ENCODE measurements at regions not wholly inside any gene's neighbourhood (a gene's known extent, or its start where the extent isn't known, plus 50 kb on each side); places are given as distances from the start of the nearest gene placed in this dataset.

DNA sequence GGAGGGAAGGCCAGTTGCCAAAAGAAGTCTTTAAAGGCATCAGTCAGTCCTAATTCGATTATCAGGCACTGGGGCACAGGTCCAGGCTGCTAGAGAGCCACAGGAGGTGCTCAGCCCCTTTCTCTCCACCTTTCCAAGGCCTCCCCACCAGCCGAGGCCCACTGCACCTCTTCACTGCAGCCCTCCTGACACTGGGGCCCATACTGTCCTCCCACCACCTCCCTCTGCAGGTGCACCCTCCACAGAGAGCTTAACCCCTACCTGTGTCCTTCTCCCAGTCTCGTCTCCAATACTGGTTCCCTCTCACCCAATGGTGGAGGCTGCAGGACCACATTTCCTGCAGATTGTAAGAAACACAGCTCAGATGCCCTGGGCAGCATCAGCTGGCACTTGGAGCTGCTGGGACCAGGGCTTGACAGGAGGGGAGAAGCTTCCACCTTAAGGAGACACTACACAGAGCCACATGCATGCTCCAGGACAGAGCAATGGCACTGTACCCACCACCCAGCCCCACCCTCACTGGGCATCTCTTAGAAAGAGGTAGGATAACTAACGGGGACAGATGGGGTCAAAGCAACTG lies 81.6 kb upstream of the PRR20G start:
- DNase-seq, result no peak

DNA sequence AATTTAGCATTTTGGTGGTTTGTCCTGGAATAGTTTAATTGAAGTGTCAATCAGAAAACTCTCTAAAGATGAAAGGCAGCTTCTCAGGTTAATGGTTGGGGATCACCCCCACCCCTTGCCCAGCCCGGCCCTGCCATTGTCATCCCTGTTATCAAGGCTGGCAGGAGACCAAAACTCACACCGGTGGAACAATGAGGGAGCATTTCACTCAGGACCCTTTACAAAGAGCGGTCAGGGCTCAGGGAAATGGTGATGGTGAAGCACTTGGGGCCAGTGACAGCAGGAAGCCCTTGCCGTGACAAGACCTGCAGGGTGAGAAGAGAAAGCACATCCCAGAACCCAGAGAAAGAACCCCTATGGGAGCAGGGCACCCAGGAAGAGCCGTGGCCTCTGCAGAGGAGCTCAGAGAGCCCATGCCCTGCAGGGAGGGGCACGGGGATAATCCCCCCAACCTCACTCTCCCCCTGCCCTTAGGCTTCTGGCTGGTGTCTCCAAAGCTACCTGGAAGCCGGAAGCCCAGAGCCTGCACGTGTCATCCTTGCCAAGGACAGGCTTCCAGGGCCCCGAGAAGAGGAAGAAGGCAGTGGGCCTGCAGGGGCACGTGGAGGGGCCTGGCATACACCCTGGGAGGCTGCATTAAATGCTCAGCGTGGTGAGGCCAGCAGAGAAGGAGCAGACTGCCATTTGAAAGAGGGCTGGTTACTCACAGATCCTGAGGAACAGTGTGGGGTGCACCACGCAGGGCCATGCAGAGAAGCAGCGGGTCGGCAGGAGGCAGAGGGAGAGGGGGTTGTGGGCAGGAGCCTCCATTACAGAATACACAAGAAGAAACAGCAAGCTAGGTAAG lies 80.6 kb upstream of the PRR20G start:
- DNase-seq, result no peak

DNA sequence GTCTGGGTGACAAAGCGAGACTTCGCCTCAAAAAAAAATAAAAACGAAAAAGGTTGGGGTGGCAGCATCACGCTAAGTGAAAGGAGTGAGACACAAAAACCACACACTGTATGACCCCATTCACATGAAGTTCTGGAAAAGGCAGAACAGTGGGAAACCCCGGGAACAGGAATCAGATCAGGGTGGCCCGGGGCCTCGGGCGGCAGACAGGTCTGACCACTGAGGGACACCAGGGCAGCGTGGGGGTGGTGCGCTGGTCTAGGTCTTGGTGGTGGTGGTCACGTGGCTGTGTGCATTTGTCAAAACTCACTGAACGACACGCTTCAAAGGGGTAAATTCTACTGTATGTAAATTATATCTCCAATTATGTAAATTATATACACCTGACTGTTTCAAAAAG lies 79.7 kb upstream of the PRR20G start:
- DNase-seq, result no peak

DNA sequence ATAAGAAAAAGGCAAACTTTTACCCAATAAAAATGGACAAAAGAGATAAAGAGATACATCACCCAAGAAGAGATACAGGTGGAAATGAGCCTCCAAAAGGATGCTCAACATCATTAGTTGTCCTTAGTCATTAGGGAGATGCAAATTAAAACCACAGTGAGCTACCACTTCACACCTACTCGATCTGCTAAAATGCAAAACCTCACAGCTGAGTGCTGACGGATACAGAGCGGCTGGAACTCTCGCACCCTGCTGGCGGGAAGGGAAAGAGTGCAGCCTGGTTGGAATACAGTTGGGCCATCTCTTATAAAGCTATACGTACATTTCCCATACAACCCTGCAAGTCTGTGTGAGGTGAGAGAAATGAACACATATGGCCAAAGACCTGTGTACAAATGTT lies 78.5 kb upstream of the PRR20G start:
- DNase-seq, result no peak

DNA sequence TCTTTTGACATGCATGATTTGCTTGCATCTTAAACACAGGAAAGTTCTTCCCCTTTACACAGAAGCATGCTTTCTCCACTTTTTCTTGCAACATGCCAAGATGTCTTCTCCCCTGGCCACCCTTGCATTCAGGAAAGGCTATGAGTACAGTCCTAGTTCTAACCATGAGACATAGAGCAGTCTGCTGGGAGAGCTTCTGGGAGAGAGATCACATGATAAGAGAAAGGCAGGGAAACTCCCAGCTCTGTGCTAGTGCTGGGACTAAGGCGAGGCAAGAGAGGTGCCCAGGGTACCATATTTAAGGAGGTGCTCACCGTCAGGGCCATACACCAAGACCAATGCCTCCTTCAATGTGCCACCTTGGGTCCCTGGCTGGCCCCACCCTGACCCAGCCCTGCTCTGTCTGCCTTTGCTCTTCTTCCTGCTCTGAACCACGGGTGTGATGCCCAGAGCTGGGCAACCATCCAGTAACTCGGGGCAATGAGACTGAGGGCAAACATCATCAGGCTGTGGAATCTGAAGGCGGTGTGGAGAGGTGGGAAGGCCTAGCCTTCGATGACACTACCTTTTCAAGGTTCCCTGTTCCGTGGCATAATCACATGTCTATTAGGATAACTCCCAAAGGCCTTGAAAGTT lies 77.4 kb upstream of the PRR20G start:
- DNase-seq, result no peak

DNA sequence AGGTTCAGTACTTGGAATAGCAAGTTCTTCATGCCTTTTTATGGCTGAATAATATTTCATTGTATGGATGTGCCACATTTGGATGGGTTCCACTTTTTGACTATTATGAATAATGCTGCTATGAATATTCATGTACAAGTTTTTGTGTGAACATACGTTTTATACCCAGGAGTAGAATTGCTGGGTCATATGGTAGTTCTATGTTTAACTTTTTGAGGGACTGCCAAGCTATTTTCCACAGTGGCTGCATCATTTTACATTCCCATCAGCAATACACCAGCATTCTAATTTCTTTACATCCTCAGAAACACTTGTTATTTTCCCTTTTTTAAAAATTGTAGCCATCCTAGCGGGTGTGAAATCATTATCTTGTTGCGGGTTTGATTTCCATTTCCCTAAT lies 76.0 kb upstream of the PRR20G start:
- DNase-seq, result no peak

DNA sequence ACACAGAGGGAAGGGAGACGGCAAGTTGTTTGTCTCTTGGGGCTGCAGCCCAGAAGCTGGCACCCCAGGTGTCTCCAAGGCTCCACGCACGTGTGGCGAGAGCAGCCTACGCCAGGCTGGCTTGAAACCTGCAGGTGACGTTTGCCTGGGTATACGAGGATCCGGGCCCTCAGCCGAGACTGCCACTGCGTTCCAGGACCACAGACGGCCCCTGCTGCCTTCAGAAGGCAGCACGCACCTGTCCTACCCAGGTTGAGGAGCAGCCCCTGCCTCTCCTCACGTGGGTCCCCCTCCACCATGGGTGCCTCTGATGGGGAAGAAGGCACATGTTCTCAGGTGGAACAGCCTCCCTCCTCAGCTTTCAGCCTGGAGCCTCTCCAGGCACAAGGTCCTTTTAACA lies 75.3 kb upstream of the PRR20G start:
- no peak for DNase-seq

DNA sequence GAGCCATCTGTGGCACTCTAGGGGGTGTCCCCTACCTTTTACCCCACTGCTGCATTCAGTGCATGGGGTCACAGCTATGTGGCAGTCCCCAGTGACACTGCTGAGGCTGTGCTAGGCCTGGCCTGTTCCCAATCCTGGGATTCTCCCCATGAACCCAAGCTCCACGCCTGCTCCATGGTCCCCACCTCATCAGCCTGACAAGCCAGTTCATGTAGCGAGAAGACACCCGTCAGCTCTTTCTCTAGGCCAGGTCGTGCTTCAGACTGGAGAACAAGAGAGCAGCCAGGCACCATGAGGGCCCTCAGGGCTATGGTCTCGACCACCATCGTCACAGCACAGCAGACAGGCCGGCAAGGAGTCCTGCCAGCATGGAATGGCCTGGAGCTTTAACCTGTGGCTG lies 72.8 kb upstream of the PRR20G start:
- no peak for DNase-seq

DNA sequence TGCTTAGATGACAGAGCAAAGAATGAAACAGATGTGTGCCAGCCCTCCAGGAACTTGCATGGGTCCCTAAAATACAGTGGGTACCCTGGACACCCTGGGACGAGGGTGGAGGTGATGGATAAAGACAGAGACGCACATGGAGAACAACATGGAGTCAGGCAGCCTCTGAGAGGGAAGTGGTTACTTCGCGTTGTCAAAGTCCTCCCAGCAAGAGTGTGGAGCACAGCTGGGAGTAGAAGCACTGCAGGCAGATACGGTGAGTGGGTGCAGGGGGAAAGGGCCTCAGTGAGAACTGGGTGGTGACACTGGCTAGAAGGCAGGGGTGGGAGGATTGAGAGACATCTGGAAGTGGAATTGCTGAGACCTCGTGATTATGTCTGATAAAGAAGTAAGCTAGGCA lies 70.8 kb upstream of the PRR20G start:
- no peak for DNase-seq

DNA sequence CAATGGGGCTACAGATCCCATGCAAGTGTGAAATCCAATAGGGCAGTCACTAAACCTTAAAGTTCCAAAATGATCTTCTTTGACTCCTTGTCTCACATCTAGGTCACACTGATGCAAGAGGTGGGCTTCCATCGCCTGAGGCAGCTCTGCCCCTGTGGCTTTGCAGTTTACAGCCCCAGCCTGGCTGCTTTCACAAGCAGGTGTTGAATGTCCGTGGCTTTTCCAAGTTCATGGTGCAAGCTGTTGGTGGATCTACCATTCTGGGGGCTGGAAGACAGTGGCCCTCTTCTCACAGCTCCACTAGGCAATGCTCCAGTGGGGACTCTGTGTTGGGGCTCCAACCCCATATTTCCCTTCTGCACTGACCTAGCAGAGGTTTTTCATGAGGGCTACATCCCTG lies 68.5 kb upstream of the PRR20G start:
- DNase-seq, result no peak

DNA sequence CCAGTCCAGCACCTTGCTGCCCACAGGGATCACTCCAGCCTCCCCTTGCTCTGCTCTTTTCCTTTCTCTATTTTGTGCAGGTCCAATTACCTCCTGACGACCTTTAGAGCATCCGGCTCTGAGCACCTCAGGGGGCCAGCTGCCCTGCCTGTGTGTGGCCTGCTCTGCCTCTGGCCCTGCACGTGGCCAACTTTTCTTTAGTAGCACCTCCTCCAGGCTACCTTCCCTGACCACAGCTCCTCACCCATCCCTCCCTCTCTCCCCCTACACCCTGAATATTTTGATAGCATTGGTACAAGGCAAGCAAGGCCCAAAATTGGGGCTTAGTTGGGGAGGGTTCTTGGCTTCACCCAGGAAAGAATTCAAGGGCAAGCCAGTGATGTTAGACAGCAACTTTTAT lies 66.9 kb upstream of the PRR20G start:
- no peak for DNase-seq

DNA sequence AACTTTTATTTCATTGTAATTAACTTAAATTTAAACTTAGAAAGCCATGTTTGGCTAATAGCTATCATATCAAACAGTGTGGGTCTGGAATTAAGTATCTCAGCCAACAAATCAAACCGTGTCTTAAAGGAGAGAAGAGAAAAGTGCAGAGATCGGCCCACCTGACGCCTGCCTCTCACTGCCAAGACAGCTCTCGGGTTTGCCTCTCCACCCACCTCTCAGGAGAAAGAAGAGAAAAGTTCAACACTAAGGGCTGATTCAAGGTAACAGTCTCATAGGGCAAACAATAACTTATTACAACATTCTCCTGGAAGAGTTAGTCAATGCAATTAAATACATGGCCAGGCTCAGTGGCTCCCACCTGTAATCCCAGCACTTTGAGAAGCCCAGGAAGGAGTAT lies 64.8 kb upstream of the PRR20G start:
- DNase-seq, result no peak

DNA sequence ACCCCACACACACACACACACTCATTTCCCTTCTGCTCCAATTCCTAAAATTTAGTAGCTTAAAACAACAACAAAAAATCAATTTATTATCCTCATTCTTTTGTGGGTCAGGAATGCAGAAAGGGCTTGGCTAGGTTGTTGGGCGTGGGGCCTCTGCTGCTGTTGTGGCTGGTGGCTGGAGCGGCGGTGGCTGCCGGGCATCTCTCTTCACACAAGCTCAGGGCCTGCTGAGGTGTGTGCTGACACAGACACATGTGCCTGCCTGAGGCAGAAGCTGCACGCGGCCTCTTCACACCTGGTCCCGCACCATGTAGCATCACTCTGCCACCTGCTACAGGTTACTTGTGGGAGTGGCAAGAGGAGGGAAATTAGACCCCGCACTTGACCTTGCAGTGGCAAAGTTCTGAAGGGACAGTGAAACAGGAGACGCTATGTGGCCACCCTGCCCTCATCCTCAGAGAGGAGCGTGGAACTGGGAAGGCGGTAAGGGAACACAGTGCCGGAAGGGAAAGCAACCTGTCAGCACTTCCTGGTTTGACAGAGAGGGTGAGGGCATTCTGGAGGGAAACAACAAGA lies 64.0 kb upstream of the PRR20G start:
- no peak for DNase-seq

DNA sequence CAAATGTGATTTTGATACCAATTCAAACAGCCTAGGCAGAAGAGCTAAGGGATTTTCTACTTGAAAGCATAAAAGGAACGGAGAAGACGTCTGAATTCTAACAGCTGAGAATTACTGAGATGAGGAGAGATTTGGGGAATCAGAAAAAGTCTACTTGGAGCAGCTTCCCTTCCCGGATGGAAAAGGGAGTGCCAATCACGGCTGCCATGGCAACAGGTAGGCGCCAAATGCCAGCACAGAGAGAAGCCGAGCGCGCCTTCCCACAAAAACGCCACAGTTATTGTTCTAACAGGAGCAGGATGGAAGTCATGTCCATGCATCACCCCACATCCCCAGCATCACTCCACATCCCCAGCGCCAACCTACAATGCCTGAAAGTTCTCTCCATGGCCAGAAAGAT lies 63.5 kb upstream of the PRR20G start:
- DNase-seq, result no peak

DNA sequence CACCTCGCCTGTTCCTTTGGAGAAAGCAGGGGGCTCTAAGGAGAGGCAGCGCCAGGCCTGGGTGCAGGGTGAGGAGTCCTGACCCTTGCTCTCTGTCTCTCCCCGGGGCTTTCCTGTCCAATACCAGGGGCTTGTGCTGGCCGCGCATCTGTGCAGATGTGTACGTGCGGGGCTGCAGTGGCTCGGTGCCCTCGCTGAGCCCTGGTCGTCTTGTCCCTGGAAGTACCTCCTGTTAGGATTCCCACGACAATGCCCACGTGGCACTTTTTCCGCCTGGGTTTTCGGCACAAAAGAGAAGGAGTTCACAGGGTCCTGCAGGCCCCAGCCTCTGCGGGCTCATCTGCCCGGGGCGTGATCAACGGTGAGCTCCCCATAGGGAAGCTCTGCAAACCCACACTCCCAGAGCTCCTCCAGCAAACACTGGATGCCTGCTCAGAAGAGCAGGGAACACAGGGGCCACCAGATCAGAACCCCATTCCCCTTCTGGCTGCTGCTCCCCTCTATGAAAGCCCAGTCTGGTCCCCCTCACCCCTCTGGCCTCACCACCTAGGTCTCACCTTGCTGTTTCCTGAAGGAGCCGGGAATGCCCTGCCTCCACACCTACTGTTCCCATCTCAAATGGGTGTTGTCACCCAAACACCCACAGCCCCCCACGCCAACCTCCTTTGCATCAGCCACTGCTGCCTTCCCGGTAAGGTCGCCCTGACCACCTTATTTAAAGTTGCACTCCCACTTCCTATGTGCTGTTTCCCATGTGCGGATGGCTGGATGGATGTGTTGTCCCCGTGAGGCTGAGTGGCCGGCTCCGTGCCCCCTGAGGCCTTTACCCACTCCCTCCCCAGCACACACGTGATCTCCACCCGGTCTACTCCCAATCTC lies 62.6 kb upstream of the PRR20G start:
- no peak for DNase-seq

DNA sequence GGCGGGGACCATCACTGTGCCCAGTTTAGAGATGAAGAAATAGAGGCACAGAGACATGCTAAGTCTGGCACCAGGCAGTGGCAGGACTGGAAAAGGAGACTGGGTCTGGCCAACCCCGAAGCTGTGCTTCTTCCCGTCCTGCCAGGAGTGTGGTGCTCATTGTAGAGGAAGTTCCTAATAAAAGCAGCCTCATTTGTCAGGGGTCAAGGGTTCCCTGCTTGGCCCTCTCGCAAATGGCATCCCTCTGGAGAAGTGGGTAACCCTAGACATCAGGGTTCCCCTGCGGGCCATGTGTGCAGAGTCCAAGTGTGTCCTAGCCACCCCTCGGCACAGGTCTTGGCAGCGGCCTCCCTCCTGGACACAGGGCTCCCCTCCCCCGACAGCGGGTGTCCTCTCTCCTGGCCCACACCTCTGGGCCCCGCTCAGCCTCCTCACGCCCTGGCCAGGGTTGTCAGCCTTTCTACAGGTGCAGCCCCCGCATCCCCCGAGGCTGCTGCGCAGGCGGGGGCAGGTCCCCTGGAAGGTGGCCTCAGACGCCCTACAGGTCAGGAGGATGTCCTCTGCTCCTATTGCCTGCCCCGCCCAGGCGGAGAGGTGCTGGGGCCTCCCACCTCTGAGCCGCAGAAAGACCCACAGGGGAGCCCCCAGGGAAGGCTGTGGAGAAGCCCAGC lies 61.8 kb upstream of the PRR20G start:
- DNase-seq, result no peak

DNA sequence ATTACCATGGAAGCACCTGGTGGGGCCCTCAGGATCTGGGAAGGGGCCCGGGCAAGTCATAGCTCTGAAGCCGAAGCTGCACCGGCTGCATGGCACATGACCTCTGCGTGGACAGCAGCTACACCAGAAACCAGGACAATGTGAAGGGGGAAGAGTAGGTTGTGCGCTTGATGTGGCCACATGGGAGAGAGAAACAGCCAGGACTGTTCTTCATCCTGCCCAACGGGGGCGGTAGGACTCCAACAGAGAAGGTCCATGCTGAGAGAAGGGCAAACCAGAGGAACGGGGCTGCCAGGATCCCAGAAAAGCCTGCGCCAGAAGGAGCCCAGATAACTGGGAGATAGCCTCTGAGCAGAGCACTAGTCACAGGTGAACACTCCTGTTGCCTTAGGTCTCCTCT lies 54.9 kb upstream of the PRR20G start:
- DNase-seq, result no peak

DNA sequence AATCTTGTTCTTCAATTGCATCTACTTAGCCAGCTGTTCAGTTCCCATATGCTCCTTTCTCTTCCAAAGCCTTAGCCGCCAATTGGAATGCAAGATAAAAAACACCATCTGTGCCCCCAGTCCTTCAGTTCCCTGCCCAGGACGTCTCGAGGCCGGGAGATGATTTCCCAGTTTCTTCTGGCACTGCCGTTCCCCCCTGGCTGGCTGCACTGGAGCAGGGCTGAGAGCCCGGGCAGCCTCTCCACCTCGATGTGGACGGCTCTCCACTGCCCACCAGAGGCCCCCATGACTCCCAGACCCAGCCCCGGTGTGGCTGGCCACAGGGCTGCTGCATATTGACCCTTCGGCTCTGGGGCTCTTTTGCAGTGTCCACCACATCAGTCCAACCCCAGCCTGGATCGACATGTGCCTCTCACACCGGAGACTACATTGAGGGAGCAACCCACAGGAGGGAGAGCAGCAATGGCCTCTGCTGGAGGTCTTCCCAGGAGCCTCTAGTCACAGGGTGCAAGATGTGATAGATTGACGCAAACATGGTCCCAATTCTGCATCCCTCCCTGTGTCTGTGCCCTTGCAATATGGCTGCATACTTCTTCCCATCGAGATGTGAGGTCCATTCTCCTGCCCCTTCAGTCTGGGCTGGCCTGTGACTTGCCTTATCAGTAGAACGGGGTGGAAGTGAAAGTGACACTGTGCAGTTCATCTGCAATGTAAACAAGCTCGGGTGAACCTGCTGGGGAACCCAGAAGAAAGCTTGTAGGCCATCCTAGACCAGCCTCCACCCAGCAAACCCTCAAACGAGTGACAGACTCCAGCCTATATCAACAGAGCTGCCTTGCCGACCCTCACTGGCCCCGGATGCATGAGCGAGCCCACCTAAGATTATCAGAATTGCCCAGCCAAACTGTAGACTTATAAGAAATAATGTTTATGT lies 52.3 kb upstream of the PRR20G start:
- no peak for DNase-seq

DNA sequence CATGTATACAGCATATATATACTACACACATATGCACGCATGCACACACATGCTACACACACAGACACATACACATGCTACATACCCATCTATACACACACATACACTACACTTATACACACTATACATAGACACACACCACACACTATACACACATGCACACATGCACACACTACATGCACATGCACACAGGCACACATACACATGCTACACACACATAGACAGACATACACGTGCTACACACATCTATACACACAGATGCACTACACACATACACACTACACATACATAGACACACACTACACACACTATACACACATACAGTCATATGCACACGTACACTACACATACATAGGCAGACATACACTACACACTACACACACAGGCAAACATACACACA lies 51.2 kb upstream of the PRR20G start:
- no peak for DNase-seq

DNA sequence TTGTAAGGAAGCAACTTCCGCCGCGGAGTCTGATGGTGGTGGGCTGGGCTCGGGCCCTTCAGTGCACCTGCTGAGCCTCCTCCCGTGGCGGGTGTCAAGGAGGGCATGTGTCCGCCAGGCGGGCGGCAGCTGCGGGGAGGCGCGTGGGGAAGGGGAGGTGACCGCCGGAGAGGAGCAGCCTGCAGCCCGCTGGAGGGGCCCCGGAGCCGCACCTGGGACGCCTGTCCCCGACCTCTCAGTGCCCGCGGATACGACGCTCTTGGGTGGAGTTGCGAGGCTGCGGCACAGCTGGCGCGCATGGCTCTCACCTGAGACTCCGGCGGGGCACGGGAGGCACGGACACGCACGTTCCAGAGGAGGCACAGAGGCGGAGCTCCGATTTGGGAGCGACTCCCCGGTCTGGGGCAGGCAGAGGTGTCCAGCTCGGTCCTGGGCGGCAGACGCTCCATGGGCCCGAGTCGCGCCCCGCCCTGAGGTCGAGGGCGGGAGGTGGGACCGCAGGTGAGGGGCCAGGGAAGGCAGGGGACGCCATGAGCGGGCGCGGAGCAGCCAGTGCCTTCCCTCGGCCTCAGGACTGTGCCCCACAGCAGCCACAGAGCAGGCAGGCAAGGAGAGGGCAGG lies 50.2 kb upstream of the PRR20G start:
- no peak for DNase-seq

Measured in inflammatory macrophage treated with lipopolysaccharide for 1 hour (primary cell).